Mucosa of gallbladder (tissue), 1 donor: ENCODE measurements at regions not wholly inside any gene's neighbourhood (a gene's known extent, or its start where the extent isn't known, plus 50 kb on each side); places are given as distances from the start of the nearest gene placed in this dataset.

ENCODE experiments used
- DNase-seq: peaks from one replicate; pipeline ENCODE4 v3.0.0-alpha.2; 2020; ENCODE audit warnings: low spot score
- donor health status: DM: no; HTN: no; CAD: no.

DNA sequence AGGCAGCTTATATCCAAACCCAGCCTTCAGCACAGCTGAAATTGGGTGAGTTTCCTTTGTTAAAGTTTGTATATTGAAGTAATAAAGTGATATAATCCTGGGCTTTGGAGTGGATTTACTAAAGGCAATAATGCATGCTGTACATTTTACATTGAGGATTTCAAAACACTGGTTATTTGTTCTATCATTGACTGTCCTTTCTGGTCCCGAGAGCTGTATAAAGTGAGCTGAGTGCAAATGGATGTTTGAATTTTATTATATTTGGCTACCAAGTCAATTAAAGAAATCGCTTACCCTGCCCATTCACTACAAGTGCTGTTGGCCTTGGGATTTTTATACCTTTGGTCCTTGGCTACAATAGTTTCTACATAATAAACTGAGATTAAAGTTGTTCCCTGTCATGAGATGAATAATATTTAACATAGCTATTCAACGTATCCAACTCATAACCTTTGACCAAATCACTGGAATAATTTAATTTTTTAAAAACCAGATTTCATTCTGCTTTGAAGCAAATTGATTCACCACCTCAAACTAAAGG is 207.9 kb downstream of the KLF5 start:
- DNase-seq, result no peak

DNA sequence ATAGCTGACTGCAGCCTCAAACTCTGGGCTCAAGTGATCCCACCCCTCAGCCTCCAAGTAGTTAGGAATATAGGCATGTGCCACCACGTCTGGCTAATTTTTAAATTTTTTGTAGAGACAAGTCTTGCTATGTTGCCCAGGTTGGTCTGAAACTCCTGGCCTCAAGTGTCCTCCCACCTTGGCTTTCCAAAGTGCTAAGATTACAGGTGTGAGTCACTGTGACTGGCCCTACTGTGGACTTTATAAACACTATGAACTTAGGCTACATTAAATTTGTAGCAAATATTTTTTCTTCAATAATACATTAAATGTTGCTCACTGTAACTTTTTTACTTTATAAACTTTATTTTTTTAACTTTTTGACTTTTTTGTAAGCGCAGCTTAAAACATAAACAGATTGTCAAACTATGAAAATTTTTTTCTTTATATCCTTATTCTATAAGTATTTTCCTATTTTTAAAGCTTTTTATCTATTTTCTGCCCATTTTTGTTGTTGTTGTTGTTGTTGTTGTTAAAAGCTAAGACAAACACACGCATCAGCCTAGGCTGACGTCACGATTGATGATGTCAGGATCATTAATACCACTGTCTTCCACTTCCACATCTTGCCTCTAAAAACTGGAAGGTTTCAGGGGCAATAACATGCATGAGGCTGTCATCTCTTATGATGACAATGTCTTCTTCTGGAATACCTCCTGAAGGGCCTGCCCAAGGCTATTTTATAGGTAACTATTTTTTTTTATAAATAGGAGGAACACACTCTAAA is 204.2 kb downstream of the KLF5 start:
- DNase-seq, result no peak

DNA sequence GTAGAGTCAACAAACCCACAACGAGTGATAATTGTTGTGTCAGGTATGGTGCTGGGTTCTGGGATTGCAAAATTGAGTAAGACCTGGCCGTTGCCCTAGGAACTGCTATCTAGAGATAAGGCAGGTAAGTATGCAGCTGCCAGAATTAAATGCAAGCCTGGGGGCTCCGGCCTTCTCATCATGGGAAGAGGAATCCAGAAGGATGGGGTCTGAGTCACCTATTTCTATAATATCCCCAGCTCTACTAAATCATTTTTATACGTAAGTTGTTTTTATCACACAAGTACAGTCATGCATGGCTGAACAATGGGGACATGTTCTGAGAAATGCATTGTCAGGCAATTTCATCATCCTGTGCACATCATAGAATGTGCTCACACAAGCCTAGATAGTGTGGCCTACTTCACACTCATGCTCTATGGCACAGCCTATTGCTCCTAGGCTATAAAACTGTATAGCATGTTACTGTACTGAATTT is 203.0 kb downstream of the KLF5 start:
- DNase-seq, result no peak

DNA sequence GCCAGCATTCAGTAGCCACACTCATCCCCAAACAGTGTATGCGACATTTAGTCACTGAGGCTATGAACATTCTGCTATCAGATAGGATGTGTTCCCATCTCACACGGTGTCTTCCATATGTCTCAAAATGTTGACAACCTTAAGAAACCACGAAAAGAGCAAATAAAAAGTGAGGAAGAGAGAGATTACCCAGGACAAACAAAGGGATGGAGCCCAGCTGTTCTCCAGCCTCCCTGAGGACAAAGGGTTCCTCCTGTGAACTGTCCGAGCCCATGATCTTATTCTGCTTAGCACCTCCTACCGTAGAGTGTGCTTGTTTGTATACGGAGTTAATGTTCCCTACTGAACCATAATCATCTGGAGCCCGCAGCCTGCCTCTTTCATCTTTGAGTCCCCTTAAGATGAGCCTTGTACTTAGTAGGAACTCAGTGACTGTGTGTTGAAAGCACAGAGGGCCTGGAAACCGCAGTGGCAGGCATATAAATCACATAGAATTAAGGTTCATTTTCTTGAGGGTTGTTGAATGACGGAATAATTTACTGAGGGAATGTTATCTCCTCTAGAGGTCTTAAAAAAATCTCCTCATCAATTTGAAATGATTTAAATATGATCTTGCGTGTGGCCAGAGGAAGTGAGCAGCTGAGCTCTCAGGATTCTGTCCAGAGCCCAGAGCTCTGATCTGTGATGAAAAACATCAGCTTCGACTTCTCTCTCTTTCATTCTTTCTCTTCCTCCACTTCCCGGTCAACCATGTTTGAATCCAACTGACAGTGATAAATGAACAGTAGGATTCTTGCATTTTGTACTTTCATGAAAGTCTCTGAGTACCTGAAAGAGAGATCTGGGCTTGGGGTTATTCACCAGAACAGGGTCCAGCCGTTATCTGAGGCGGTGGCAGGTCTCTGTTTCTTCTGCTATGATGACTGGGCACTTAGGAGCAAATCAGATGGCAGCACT is 200.5 kb downstream of the KLF5 start:
- no peak for DNase-seq

DNA sequence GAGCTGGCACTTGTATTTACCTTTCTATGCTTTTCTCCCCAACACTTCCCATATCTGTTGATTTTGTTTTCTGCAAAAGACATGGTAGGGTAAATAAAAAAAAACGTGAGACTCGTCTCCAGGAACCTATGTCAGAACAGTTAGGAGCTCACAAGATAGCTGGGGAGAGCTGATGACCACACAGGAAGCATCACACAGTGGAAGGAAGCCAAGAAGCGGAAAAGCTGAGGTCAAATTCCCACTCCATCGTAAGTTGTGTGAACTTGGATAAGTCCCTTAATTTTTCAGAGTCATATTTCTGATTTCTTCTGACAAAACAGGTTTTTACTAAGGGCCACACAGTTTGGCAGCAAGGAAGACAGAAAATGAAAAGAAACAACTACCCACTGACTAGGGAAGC is 199.6 kb downstream of the KLF5 start:
- no peak for DNase-seq

GRCh38 chr13:73254827-73255226 is 196.0 kb downstream of the KLF5 start:
- no peak for DNase-seq

- DNase-seq, result no peak
These were observed 192.9 kb downstream of the KLF5 start for GRCh38 chr13:73251626-73252265.

- DNase-seq, result no peak
These were observed 191.3 kb downstream of the KLF5 start for GRCh38 chr13:73250061-73250460.

- DNase-seq, result peak; percentile 79
These were observed 190.1 kb downstream of the KLF5 start for GRCh38 chr13:73248711-73249580.

- DNase-seq, result no peak
These were observed 189.3 kb downstream of the KLF5 start for GRCh38 chr13:73248154-73248553.

DNA sequence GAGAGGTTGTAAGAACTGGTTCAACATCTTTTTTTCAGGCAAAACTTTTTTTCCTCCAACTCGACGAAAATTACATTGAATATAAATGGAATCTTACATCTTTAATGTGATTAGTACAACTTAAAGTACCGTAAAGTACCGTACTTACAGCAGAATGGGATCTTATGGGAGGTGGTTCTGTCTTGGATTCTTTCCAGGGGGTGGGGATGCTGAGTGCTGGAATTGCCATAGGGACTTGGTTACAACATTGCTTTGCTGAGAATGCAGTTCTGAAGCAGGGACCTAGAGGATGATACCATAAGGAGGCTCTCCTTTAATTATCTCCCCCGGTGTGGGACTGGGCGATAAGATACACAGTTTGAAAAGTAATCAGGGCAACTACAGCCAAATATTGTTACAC is 186.4 kb downstream of the KLF5 start:
- DNase-seq, result no peak

- no peak for DNase-seq
These were observed 185.7 kb downstream of the KLF5 start for GRCh38 chr13:73244467-73244866.

DNA sequence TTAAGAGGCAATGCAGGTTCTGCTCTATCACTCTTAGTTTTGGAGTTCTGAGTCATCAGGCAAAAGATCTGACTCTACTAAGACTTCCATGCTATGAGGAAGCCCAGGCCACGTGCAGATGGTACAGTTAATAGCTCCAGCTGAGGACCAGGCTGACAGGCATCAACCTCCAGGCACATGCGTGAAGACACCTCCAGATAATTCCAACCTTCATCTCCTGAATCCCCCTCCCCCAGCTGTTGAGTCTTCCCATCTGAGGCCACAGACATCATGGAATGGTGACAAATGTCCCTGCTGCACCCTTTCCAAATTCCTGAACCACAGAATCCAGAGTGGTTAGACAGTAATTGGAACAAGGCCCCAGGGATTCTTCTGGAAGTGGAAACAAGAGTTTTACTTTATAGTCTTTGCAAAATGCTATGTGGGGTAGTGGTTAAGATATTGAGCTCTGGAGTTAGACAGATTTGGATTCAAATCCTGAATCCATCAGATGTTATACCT is 183.8 kb downstream of the KLF5 start:
- DNase-seq, result no peak

GRCh38 chr13:73240193-73240592 is 181.4 kb downstream of the KLF5 start:
- DNase-seq, result no peak

DNA sequence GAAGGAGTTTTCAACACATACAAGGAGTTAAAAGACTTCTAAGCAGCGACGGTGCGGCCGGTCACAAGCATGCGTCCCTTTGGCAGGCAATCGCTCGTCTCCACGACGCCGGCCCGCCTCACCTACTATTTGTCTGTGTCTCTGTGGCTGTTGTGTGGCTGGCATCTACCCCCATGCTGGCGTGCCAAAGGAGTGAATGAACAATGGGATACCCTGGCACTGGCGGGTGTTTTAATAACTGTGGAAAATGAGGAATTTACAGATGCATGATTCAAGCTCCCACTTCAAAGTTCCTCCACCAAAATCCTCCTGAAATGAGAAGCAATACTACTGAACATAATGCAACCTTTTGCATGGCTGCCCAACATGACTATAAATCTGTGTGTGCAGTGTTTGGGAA is 176.6 kb downstream of the KLF5 start:
- no peak for DNase-seq

DNA sequence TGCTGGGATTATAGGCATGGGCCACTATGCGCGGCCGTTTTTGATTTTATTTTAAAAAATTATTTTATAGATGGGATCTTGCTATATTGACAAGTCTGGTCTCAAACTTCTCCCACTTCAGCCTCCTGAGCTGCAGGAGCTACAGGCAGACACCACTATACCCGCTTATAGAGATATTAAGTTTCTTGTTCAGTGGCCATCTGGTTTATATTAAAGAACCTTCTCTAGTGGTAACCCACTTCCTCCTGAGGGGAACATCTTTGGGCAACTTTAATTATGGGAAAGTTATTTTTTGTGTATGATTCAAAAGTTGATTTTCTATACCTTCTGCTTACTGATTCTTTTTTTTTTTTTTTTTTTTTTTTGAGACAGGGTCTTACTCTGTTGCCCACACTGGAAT is 172.7 kb downstream of the KLF5 start:
- no peak for DNase-seq

- DNase-seq, result no peak
These were observed 171.9 kb downstream of the KLF5 start for GRCh38 chr13:73230716-73231115.

GRCh38 chr13:73228546-73228945 is 169.7 kb downstream of the KLF5 start:
- no peak for DNase-seq

GRCh38 chr13:73225990-73226389 is 167.2 kb downstream of the KLF5 start:
- no peak for DNase-seq

DNA sequence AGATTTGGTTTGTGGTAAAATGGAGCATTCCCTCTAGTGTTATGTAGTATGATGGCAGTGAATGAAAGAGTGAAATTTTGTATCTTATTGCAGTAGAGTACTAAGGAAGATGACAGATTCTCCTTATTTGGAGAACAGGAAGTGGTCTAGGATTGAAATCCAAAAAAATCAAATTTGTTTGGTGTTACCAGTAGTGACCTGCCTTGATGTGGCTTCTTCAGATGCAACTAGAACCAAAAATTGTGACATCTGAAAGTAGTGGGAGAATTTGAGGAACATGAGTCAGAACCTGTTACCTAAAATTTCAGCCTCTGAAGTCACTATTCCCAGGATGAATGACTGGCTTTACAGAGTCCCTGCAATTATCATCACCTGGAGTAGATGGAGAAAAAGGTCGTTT is 165.9 kb downstream of the KLF5 start:
- DNase-seq, result no peak

DNA sequence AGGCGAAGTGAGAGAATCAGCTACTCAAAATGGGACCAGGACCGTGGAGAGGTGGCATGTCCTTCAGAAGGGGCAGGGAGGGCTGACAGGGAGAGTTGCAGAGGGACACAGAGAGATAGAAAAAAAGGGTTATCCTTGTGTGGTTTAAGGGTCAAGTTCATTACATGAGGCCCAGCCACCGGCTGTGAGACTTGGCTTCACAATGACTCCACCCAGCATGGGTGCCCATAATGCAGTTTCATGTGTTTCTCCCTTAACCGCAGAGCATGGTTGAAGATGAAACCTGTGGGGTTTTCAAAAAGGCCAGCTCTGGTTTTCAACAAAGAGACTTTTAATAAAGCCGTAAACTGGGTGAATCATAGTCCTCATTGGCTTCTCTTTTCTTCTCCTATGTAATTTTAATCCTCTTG is 164.6 kb downstream of the KLF5 start:
- DNase-seq, result no peak
